Activated CD8-positive, alpha-beta T cell treated with anti-CD3 and anti-CD28 coated beads for 36 hours (primary cell): ENCODE measurements at regions not wholly inside any gene's neighbourhood (a gene's known extent, or its start where the extent isn't known, plus 50 kb on each side); places are given as distances from the start of the nearest gene placed in this dataset.

Experiments
- ATAC-seq: fragments of 200-7000 bp; cut with Tn5 transposase; one replicate; pipeline ENCODE4 v1.10.0; 2021; ENCODE audit warnings: mild to moderate bottlenecking, moderate library complexity
- CTCF ChIA-PET: fragments of 350-600 bp; sonication (Branson Sonifier 250); formaldehyde crosslinking; loops from one replicate; lab custom pipeline; 2021; ENCODE audit warnings: antibody characterized with exemption; lab: Charles Lee
- POLR2A ChIA-PET: fragments of 350-600 bp; sonication (Branson Sonifier 250); formaldehyde crosslinking; loops from one replicate; lab custom pipeline; 2021; ENCODE audit warnings: antibody characterized with exemption; lab: Charles Lee
- DNase-seq: peaks from one replicate; pipeline ENCODE4 v3.0.0-alpha.2; 2020
- H3K27ac Mint-ChIP-seq: one replicate; pipeline ENCODE4 v1.8.0; 2021; ENCODE audit warnings: mild to moderate bottlenecking, mixed read lengths
- H3K27me3 Mint-ChIP-seq: one replicate; pipeline ENCODE4 v1.8.0; 2021; ENCODE audit warnings: mixed read lengths
- H3K36me3 Mint-ChIP-seq: one replicate; pipeline ENCODE4 v1.8.0; 2021; ENCODE audit warnings: low read depth, mixed read lengths
- H3K4me1 Mint-ChIP-seq: one replicate; pipeline ENCODE4 v1.8.0; 2021; ENCODE audit warnings: low read depth, mixed read lengths
- H3K4me3 Mint-ChIP-seq: one replicate; pipeline ENCODE4 v1.8.0; 2021; ENCODE audit warnings: mild to moderate bottlenecking, moderate library complexity, mixed read lengths
- H3K9me3 Mint-ChIP-seq: one replicate; pipeline ENCODE4 v1.8.0; 2021; ENCODE audit warnings: mixed read lengths
- intact Hi-C: fragments of 100-400 bp; cut with micrococcal nuclease; formaldehyde crosslinking; loops from one replicate; pipeline ENCODE4 v1.10.0; 2022
- TF ChIP-seq, protein P1 (sequence below): fragments of 200-600 bp; IDR thresholded peaks from one replicate; pipeline ENCODE4 v1.8.0; 2022; ENCODE audit warnings: antibody characterized with exemption, mild to moderate bottlenecking

DNA sequence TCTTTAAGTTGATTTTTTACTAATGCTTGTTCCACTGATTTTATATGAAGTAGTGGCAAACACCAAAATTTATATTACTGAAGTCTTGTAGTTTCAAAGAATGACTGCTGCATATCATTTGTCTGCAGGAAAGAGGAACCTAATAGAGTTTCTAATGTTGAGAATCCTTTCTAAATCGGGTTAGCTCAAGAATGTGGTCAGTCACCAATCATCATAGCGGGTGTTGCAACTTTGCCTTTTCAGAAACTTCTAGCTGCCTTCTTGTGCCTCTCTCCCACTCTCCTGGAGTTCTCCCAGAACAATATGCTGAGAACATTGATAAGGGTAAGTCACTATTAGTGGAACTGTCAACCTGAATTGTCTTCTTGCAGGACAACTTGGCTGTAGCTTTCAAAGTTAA is 524.8 kb upstream of the SORCS1 start:
- intact Hi-C loops: no loop called here
- H3K4me1 Mint-ChIP-seq: no peaks in the 10 kb centered on the region
- TF ChIP-seq, protein P1, sequence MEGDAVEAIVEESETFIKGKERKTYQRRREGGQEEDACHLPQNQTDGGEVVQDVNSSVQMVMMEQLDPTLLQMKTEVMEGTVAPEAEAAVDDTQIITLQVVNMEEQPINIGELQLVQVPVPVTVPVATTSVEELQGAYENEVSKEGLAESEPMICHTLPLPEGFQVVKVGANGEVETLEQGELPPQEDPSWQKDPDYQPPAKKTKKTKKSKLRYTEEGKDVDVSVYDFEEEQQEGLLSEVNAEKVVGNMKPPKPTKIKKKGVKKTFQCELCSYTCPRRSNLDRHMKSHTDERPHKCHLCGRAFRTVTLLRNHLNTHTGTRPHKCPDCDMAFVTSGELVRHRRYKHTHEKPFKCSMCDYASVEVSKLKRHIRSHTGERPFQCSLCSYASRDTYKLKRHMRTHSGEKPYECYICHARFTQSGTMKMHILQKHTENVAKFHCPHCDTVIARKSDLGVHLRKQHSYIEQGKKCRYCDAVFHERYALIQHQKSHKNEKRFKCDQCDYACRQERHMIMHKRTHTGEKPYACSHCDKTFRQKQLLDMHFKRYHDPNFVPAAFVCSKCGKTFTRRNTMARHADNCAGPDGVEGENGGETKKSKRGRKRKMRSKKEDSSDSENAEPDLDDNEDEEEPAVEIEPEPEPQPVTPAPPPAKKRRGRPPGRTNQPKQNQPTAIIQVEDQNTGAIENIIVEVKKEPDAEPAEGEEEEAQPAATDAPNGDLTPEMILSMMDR: no peak
- H3K27me3 Mint-ChIP-seq: no peaks in the 10 kb centered on the region
- ChIA-PET POLR2A (no interaction called here), CTCF (no interaction called here)
- no peak for DNase-seq
- H3K9me3 Mint-ChIP-seq: peaks cover 3% of the 10 kb centered on the region
- ATAC-seq: no peak
- no peak overlapping the region for H3K4me3 Mint-ChIP-seq
- H3K27ac Mint-ChIP-seq: no peak overlapping the region
- H3K36me3 Mint-ChIP-seq: no peaks in the 10 kb centered on the region

- intact Hi-C loops: no loop called here
- ChIA-PET CTCF (no interaction called here), POLR2A (no interaction called here)
- Mint-ChIP-seq H3K36me3 (no peaks in the 10 kb centered on the region), H3K4me1 (no peaks in the 10 kb centered on the region), H3K9me3 (peaks cover 3% of the 10 kb centered on the region), H3K27me3 (no peaks in the 10 kb centered on the region), H3K27ac (no peak overlapping the region), H3K4me3 (no peak overlapping the region)
- TF ChIP-seq, protein P1: no peak
- no peak for ATAC-seq
- no peak for DNase-seq
Measured at GRCh38 chr10:107687701-107688100, 523.2 kb upstream of the SORCS1 start.

DNA sequence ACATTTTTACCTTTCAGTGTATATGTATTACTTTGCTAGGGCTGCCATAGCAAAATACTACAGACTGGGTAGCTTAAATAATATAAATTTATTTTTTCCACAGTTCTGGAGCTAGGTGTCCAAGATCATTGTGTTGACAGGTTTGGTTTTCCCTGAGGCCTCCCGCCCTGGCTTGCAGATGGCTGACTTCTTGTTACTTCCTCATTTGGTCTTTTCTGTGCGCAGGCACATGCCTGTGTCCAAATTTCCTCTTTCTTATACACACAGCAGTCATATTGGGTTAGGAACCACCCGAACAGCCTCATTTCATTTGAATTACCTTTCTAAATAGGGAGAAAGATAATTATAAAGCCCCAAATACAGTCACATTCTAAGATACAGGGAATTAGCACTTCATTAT is 521.6 kb upstream of the SORCS1 start:
- no peaks in the 10 kb centered on the region for H3K27me3 Mint-ChIP-seq
- intact Hi-C loops: no loop called here
- H3K4me3 Mint-ChIP-seq: no peak overlapping the region
- no peaks in the 10 kb centered on the region for H3K36me3 Mint-ChIP-seq
- CTCF ChIA-PET: no interaction called here
- peaks cover 3% of the 10 kb centered on the region for H3K9me3 Mint-ChIP-seq
- H3K27ac Mint-ChIP-seq: no peak overlapping the region
- ATAC-seq: no peak
- TF ChIP-seq, protein P1: no peak
- DNase-seq: no peak
- POLR2A ChIA-PET: no interaction called here
- H3K4me1 Mint-ChIP-seq: no peaks in the 10 kb centered on the region

- ATAC-seq: no peak
- no peaks in the 10 kb centered on the region for H3K4me1 Mint-ChIP-seq
- H3K36me3 Mint-ChIP-seq: no peaks in the 10 kb centered on the region
- H3K27ac Mint-ChIP-seq: no peak overlapping the region
- H3K27me3 Mint-ChIP-seq: no peaks in the 10 kb centered on the region
- ChIA-PET CTCF (no interaction called here), POLR2A (no interaction called here)
- no peak overlapping the region for H3K4me3 Mint-ChIP-seq
- TF ChIP-seq, protein P1: no peak
- H3K9me3 Mint-ChIP-seq: peaks cover 6% of the 10 kb centered on the region
- no peak for DNase-seq
- intact Hi-C loops: no loop called here
Measured at GRCh38 chr10:107671960-107672359, 507.5 kb upstream of the SORCS1 start.

DNA sequence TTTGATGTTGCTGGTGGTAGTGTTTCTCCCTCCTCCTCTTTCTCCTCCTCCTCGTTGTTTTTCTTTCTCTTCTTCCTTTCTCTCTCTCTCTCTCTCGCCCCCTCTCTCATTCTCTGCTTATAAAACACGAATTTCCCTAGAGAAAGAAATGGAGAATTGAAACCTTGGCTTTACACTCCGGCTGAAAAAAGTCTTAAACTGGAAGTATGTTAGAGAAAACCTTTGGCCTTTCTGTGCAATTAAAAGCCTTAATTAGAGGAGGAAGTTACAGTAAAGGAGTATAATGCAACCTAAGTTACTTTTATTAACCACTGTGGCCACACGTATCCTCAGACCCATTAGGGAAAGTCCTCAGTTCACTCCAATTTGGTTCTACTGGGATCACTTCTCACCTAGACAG is 501.7 kb upstream of the SORCS1 start:
- TF ChIP-seq, protein P1: no peak
- Mint-ChIP-seq H3K27me3 (no peaks in the 10 kb centered on the region), H3K27ac (no peak overlapping the region), H3K4me1 (no peaks in the 10 kb centered on the region), H3K9me3 (peaks cover 10% of the 10 kb centered on the region), H3K36me3 (no peaks in the 10 kb centered on the region), H3K4me3 (no peak overlapping the region)
- ChIA-PET CTCF (no interaction called here), POLR2A (no interaction called here)
- intact Hi-C loops: no loop called here
- DNase-seq (no peak), ATAC-seq (no peak)
